ENCODE measurements at regions not wholly inside any gene's neighbourhood (a gene's known extent, or its start where the extent isn't known, plus 50 kb on each side); places are given as distances from the start of the nearest gene placed in this dataset.

DNA sequence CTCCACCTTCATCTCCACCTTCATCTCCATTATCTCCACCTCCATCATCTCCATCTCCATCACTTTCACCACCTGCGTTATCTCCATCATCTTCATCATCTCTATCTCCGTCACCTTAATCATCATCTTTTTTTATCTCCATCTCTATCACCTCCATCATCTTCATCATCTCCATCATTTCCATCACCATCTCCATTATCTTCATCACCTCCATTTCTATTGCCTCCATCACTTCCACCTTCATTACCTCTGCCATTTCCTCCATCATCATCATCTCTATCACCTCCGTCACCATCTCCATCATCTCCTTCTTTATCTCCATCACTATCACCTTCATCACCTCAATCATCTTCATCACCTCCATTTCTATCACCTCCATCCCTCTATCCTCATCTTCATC is 573.5 kb downstream of the TBC1D22A start:
- TF ChIP-seq, protein P1, sequence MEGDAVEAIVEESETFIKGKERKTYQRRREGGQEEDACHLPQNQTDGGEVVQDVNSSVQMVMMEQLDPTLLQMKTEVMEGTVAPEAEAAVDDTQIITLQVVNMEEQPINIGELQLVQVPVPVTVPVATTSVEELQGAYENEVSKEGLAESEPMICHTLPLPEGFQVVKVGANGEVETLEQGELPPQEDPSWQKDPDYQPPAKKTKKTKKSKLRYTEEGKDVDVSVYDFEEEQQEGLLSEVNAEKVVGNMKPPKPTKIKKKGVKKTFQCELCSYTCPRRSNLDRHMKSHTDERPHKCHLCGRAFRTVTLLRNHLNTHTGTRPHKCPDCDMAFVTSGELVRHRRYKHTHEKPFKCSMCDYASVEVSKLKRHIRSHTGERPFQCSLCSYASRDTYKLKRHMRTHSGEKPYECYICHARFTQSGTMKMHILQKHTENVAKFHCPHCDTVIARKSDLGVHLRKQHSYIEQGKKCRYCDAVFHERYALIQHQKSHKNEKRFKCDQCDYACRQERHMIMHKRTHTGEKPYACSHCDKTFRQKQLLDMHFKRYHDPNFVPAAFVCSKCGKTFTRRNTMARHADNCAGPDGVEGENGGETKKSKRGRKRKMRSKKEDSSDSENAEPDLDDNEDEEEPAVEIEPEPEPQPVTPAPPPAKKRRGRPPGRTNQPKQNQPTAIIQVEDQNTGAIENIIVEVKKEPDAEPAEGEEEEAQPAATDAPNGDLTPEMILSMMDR (IDR thresholded peaks at IDR 0.05; ENCODE audit: insufficient read depth, low read length) = no peak
- no peak for TF ChIP-seq SPI1 (IDR thresholded peaks at IDR 0.05; ENCODE audit: borderline replicate concordance, low read depth)
- no peak for TF ChIP-seq POLR2AphosphoS5 (IDR thresholded peaks at IDR 0.05; ENCODE audit: low read depth)

Measured in HL-60 (cell line).